ENCODE measurements at regions not wholly inside any gene's neighbourhood (a gene's known extent, or its start where the extent isn't known, plus 50 kb on each side); places are given as distances from the start of the nearest gene placed in this dataset.

GRCh38 chr4:43410636-43411035 is 518.1 kb downstream of the GRXCR1 start:
- no peak for TF ChIP-seq CTCF (IDR thresholded peaks at IDR 0.05)
- no peak for TF ChIP-seq POLR2A (IDR thresholded peaks at IDR 0.05)

Data from sigmoid colon (tissue), 3 donors.